ENCODE measurements at regions not wholly inside any gene's neighbourhood (a gene's known extent, or its start where the extent isn't known, plus 50 kb on each side); places are given as distances from the start of the nearest gene placed in this dataset.
A peak's percentile ranks its signal among the peaks of the same experiment; 100 is the strongest.

- Mint-ChIP-seq H3K4me3 (no peak overlapping the region), H3K4me1 (peaks cover 8% of the 10 kb centered on the region), H3K9me3 (no peaks in the 10 kb centered on the region), H3K27ac (no peak overlapping the region), H3K27me3 (no peaks in the 10 kb centered on the region), H3K36me3 (ENCODE audit: low read depth) (peaks cover 14% of the 10 kb centered on the region)
- no peak for DNase-seq
- intact Hi-C loops (cut with micrococcal nuclease): no loop called here
Observed at GRCh38 chr21:36235058-36235582, 78.5 kb downstream of the DOP1B start.

DNA sequence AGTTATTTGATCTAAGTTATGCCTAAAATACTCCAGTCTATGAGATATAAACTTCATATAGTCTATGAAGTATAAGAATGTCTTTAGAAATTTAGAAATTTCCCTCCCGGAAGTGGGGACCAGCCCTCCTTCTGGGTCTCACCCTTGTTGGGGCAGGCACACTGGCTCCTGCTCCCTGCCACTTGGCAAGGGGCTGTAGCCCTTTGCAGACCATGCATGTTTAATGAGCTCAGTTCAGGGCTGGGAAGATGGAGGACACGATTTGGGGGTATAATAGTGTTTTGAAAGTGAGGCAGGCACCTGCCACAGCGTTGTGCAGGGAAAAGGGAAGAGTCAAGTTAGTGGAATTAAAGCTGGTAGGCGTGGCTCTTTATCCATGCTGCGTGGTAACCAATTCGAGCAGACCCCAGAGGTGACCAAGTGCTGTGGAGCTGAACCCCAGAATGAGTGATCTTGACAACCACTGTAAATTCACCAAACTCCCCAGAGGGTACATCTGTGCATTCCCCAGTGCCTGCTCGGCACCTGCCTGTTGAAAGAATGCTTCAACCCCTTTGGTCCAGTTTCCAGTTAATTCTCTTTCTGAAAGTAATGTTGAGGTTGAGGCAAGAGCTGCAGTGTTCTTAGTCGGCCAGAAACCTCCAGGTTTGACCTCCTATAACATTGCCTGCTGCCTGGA, 79.6 kb downstream of the DOP1B start:
- intact Hi-C loops (cut with micrococcal nuclease): no loop called here
- no peak for DNase-seq
- Mint-ChIP-seq H3K36me3 (ENCODE audit: low read depth) (peaks cover 10% of the 10 kb centered on the region), H3K27me3 (no peaks in the 10 kb centered on the region), H3K27ac (no peak overlapping the region), H3K9me3 (no peaks in the 10 kb centered on the region), H3K4me3 (no peak overlapping the region), H3K4me1 (peaks cover 11% of the 10 kb centered on the region)

GRCh38 chr21:36237441-36237840, 80.8 kb downstream of the DOP1B start:
- intact Hi-C loops (cut with micrococcal nuclease): no loop called here
- H3K27ac Mint-ChIP-seq: no peak overlapping the region
- DNase-seq: no peak
- H3K27me3 Mint-ChIP-seq: no peaks in the 10 kb centered on the region
- H3K4me3 Mint-ChIP-seq: no peak overlapping the region
- H3K9me3 Mint-ChIP-seq: no peaks in the 10 kb centered on the region
- H3K36me3 Mint-ChIP-seq (ENCODE audit: low read depth): peaks cover 9% of the 10 kb centered on the region
- H3K4me1 Mint-ChIP-seq: peaks cover 11% of the 10 kb centered on the region

GRCh38 chr21:36239585-36239984, 80.4 kb upstream of the MORC3 start:
- Mint-ChIP-seq H3K4me3 (no peak overlapping the region), H3K27ac (no peak overlapping the region), H3K27me3 (no peaks in the 10 kb centered on the region), H3K4me1 (peaks cover 5% of the 10 kb centered on the region), H3K9me3 (no peaks in the 10 kb centered on the region), H3K36me3 (ENCODE audit: low read depth) (peaks cover 11% of the 10 kb centered on the region)
- intact Hi-C loops (cut with micrococcal nuclease): no loop called here
- no peak for DNase-seq

GRCh38 chr21:36241717-36242116, 78.3 kb upstream of the MORC3 start:
- no peak for DNase-seq
- Mint-ChIP-seq H3K27ac (no peak overlapping the region), H3K9me3 (no peaks in the 10 kb centered on the region), H3K4me1 (peaks cover 5% of the 10 kb centered on the region), H3K36me3 (ENCODE audit: low read depth) (peaks cover 18% of the 10 kb centered on the region), H3K27me3 (no peaks in the 10 kb centered on the region), H3K4me3 (no peak overlapping the region)
- intact Hi-C loops (cut with micrococcal nuclease): no loop called here

DNA sequence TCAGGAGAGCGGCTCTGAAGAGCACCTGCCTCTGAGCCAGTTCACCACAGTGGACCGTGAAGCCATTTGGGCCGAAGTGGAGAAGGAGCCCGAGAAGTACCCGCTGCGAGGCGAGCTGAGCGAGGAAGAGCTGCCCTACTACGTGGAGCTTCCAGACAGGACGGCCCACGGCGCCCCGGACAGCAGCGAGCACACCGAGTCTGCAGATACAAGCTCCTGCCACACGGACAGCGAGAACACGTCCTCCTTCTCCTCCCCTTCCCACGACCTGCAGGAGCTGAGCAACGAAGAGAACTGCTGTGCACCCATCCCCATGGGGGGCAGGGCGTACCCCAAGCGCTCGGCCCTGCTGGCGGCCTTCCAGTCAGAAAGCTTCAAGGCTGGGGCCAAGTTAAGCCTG, 74.9 kb upstream of the MORC3 start:
- H3K4me3 Mint-ChIP-seq: no peak overlapping the region
- H3K27ac Mint-ChIP-seq: no peak overlapping the region
- no peak for DNase-seq
- no peaks in the 10 kb centered on the region for H3K9me3 Mint-ChIP-seq
- H3K27me3 Mint-ChIP-seq: no peaks in the 10 kb centered on the region
- H3K4me1 Mint-ChIP-seq: peaks cover 8% of the 10 kb centered on the region
- peaks cover 31% of the 10 kb centered on the region for H3K36me3 Mint-ChIP-seq (ENCODE audit: low read depth)
- intact Hi-C loops (cut with micrococcal nuclease): no loop called here

GRCh38 chr21:36245649-36246048, 74.3 kb upstream of the MORC3 start:
- no peaks in the 10 kb centered on the region for H3K9me3 Mint-ChIP-seq
- H3K36me3 Mint-ChIP-seq (ENCODE audit: low read depth): peaks cover 34% of the 10 kb centered on the region
- peaks cover 10% of the 10 kb centered on the region for H3K4me1 Mint-ChIP-seq
- H3K27ac Mint-ChIP-seq: no peak overlapping the region
- no peak for DNase-seq
- H3K4me3 Mint-ChIP-seq: no peak overlapping the region
- intact Hi-C loops (cut with micrococcal nuclease): no loop called here
- H3K27me3 Mint-ChIP-seq: no peaks in the 10 kb centered on the region

DNA sequence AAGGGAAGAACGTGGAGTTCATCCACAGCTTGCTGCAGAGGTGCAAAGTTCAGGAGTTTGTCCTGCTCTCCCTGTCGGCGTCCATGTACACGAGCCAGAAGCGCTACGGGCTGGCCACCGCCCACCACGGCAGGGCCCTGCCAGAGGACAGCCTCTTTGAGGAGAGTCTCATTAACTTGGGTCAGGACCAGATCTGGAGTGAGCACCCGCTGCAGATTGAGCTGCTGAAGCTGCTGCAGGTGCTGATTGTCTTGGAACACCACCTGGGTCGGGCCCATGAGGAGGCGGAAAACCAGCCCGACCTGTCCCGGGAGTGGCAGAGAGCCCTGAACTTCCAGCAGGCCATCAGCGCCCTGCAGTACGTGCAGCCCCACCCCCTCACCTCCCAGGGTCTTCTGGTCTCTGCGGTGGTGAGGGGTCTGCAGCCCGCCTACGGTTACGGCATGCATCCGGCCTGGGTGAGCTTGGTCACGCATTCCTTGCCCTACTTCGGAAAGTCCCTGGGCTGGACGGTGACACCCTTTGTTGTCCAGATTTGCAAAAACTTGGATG, 73.8 kb upstream of the MORC3 start:
- H3K27ac Mint-ChIP-seq: no peak overlapping the region
- no peaks in the 10 kb centered on the region for H3K27me3 Mint-ChIP-seq
- H3K9me3 Mint-ChIP-seq: no peaks in the 10 kb centered on the region
- peaks cover 38% of the 10 kb centered on the region for H3K36me3 Mint-ChIP-seq (ENCODE audit: low read depth)
- intact Hi-C loops (cut with micrococcal nuclease): no loop called here
- no peak overlapping the region for H3K4me3 Mint-ChIP-seq
- peaks cover 8% of the 10 kb centered on the region for H3K4me1 Mint-ChIP-seq
- no peak for DNase-seq

DNA sequence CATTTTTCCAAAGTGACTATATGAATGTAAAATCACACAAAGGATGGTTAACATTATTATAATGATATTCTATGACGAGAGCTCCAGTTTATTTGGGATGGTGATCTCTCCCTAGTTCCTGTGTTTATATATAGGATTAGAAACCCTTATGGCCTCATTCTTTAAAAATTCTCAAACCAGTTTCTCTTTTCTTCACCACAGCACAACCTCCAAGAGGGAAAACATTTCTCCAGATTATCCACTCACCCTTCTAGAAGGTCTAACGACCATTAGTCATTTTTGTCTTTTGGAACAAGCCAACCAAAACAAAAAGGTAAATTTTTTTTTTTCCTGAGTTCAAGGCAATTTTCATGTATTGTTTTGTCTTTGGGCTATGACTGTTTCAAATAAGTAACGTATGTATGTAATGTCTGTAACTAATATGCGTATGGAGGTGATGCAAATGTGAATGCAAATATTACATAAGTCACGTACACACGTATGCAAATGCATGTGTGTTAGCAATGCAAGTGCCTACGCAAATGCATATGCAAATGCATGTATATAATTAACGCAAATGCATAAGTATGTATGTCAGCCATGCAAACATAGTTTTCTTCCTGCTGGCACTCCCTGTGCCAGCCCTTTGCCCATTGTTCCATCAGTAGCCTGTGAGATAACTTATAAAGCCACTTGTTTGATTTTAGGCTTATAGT, 72.5 kb upstream of the MORC3 start:
- no peaks in the 10 kb centered on the region for H3K9me3 Mint-ChIP-seq
- H3K36me3 Mint-ChIP-seq (ENCODE audit: low read depth): peaks cover 40% of the 10 kb centered on the region
- intact Hi-C loops (cut with micrococcal nuclease): no loop called here
- peaks cover 8% of the 10 kb centered on the region for H3K4me1 Mint-ChIP-seq
- no peak overlapping the region for H3K27ac Mint-ChIP-seq
- no peak overlapping the region for H3K4me3 Mint-ChIP-seq
- DNase-seq: no peak
- no peaks in the 10 kb centered on the region for H3K27me3 Mint-ChIP-seq

DNA sequence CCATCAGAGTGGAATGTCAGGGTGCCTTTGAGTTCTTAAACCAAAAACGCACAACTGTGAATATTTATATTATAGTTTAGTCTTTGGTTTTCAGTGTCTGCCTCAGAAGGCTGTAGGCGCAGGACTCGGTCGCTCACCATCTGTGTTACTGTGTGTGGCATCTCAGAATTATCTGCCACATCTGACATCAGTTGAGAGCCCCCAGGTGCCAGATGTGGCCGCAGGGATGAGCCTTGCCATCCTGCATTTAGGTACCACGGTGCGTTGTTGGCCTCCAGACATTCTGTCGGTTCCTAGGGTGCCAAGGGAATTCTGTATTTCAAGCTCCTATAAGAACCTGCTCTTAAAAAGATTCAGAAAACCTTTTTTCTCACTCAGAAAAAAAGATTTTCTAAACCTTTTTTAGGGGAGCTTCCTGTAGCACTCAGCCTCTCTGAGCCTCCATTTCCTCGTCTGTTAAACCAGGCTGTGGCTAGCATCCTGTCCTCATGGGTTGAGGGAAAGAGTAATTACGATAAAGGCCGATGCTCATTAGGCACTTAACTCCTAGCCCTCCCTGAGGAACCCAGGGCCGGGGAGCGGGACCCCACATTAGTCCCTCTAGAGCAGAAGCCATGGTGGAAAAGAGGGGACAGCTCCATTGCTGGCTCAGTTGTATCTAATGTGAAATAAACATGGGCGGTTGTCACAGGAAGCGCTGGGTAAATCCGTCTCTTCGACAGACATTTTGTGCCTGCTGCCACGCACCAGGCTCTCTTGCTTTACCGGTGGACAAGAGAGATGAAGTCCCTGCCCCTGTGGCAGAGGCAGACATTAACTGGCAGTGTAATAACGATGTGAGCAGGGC, 70.2 kb upstream of the MORC3 start:
- DNase-seq: no peak
- Mint-ChIP-seq H3K27me3 (no peaks in the 10 kb centered on the region), H3K4me3 (no peak overlapping the region), H3K27ac (peak overlapping the region; percentile 53), H3K4me1 (peaks cover 17% of the 10 kb centered on the region), H3K36me3 (ENCODE audit: low read depth) (peaks cover 43% of the 10 kb centered on the region), H3K9me3 (no peaks in the 10 kb centered on the region)
- intact Hi-C loops (cut with micrococcal nuclease): no loop called here

GRCh38 chr21:36250423-36251075, 69.4 kb upstream of the MORC3 start:
- Mint-ChIP-seq H3K27me3 (no peaks in the 10 kb centered on the region), H3K27ac (peak overlapping the region; percentile 53), H3K36me3 (ENCODE audit: low read depth) (peaks cover 42% of the 10 kb centered on the region), H3K9me3 (no peaks in the 10 kb centered on the region), H3K4me3 (no peak overlapping the region), H3K4me1 (peaks cover 19% of the 10 kb centered on the region)
- no peak for DNase-seq
- intact Hi-C loops (cut with micrococcal nuclease): no loop called here

GRCh38 chr21:36254106-36254941, 65.7 kb upstream of the MORC3 start:
- Mint-ChIP-seq H3K27ac (no peak overlapping the region), H3K27me3 (no peaks in the 10 kb centered on the region), H3K9me3 (no peaks in the 10 kb centered on the region), H3K4me3 (no peak overlapping the region), H3K4me1 (peaks cover 19% of the 10 kb centered on the region), H3K36me3 (ENCODE audit: low read depth) (peaks cover 37% of the 10 kb centered on the region)
- no peak for DNase-seq
- intact Hi-C loops (cut with micrococcal nuclease): no loop called here

GRCh38 chr21:36255663-36256062, 64.3 kb upstream of the MORC3 start:
- no peak for DNase-seq
- Mint-ChIP-seq H3K4me1 (peaks cover 26% of the 10 kb centered on the region), H3K9me3 (no peaks in the 10 kb centered on the region), H3K36me3 (ENCODE audit: low read depth) (peaks cover 37% of the 10 kb centered on the region), H3K4me3 (no peak overlapping the region), H3K27ac (no peak overlapping the region), H3K27me3 (no peaks in the 10 kb centered on the region)
- intact Hi-C loops (cut with micrococcal nuclease): no loop called here

All from activated CD4-positive, alpha-beta T cell treated with anti-CD3 and anti-CD28 coated beads, Interleukin-2, amount 10 ng/mL, durations not matched to agents 24 days and 14 days (primary cell).